Breast epithelium (tissue), 3 donors: ENCODE measurements at regions not wholly inside any gene's neighbourhood (a gene's known extent, or its start where the extent isn't known, plus 50 kb on each side); places are given as distances from the start of the nearest gene placed in this dataset.

ENCODE experiments used
- POLR2A ChIP-seq: fragments of 450-650 bp; IDR thresholded peaks from one replicate; pipeline ENCODE4 v1.6.1; 2016; ENCODE audit warnings: antibody characterized with exemption, mild to moderate bottlenecking, moderate library complexity
- TF ChIP-seq, protein P1 (sequence below), 3 donors: fragments of 450-650 bp; IDR thresholded peaks; one replicate each; pipeline ENCODE4 v1.5.1; 2016 to 2017; ENCODE audit warnings: antibody characterized with exemption in 3 of 3, mild to moderate bottlenecking in 3 of 3, moderate library complexity in 3 of 3

DNA sequence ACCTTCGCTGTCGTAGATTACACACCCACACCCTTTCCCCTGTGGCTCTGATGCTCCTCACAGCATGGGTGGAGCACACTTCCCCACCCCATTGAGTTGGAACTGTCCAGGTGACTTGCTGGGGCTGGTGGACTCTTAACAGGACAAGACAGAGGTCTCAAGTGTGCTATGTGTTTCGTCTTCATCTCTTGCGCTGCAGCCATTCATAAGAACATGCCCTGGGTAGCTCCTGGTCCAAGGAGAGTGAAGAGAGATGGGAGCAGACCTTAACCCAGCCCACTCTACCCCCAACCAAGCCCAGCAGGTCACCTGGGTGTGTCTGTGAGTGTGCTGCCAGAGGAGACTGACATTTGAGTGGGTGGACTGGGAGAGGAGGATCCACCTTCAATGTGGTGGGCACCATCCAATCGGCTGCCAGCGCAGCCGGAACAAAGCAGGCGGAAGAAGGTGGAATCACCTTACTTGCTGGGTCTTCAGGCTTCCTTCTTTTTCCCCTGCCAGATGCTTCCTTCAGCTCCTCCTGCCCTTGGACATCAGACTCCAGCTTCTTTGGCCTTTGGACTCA, 112.4 kb downstream of the HTR5A start:
- TF ChIP-seq, protein P1, sequence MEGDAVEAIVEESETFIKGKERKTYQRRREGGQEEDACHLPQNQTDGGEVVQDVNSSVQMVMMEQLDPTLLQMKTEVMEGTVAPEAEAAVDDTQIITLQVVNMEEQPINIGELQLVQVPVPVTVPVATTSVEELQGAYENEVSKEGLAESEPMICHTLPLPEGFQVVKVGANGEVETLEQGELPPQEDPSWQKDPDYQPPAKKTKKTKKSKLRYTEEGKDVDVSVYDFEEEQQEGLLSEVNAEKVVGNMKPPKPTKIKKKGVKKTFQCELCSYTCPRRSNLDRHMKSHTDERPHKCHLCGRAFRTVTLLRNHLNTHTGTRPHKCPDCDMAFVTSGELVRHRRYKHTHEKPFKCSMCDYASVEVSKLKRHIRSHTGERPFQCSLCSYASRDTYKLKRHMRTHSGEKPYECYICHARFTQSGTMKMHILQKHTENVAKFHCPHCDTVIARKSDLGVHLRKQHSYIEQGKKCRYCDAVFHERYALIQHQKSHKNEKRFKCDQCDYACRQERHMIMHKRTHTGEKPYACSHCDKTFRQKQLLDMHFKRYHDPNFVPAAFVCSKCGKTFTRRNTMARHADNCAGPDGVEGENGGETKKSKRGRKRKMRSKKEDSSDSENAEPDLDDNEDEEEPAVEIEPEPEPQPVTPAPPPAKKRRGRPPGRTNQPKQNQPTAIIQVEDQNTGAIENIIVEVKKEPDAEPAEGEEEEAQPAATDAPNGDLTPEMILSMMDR (IDR thresholded peaks at IDR 0.05), result no peak
- no peak for TF ChIP-seq POLR2A
